ENCODE measurements at regions not wholly inside any gene's neighbourhood (a gene's known extent, or its start where the extent isn't known, plus 50 kb on each side); places are given as distances from the start of the nearest gene placed in this dataset.
A peak's percentile ranks its signal among the peaks of the same experiment; 100 is the strongest.

GRCh38 chr12:14156606-14157005 is 175.2 kb upstream of the GRIN2B start:
- DNase-seq: no peak

- no peak for DNase-seq
Observed at GRCh38 chr12:14157088-14157747, 175.8 kb upstream of the GRIN2B start.

GRCh38 chr12:14164266-14164665 is 182.9 kb upstream of the GRIN2B start:
- DNase-seq: no peak

GRCh38 chr12:14167005-14167628 is 185.7 kb upstream of the GRIN2B start:
- DNase-seq: peak; percentile 46

GRCh38 chr12:14169281-14169680 is 187.9 kb upstream of the GRIN2B start:
- no peak for DNase-seq

- DNase-seq: no peak
Observed at GRCh38 chr12:14171106-14171505, 189.7 kb upstream of the GRIN2B start.

GRCh38 chr12:14175206-14175605 is 190.3 kb upstream of the ATF7IP start:
- no peak for DNase-seq

- peak; percentile 29 for DNase-seq
Observed at GRCh38 chr12:14185427-14186192, 179.9 kb upstream of the ATF7IP start.

GRCh38 chr12:14186193-14186502 is 179.3 kb upstream of the ATF7IP start:
- no peak for DNase-seq

GRCh38 chr12:14187002-14187401 is 178.5 kb upstream of the ATF7IP start:
- DNase-seq: no peak

GRCh38 chr12:14187966-14188365 is 177.5 kb upstream of the ATF7IP start:
- DNase-seq: no peak

- no peak for DNase-seq
Observed at GRCh38 chr12:14188744-14189143, 176.7 kb upstream of the ATF7IP start.

GRCh38 chr12:14190694-14191093 is 174.8 kb upstream of the ATF7IP start:
- DNase-seq: no peak

- DNase-seq: no peak
Observed at GRCh38 chr12:14191612-14192011, 173.9 kb upstream of the ATF7IP start.

GRCh38 chr12:14193639-14194038 is 171.8 kb upstream of the ATF7IP start:
- DNase-seq: no peak

- no peak for DNase-seq
Observed at GRCh38 chr12:14194572-14194971, 170.9 kb upstream of the ATF7IP start.

- DNase-seq: no peak
Observed at GRCh38 chr12:14199455-14200198, 165.9 kb upstream of the ATF7IP start.

GRCh38 chr12:14200598-14200997 is 164.9 kb upstream of the ATF7IP start:
- no peak for DNase-seq

- no peak for DNase-seq
Observed at GRCh38 chr12:14201291-14201690, 164.2 kb upstream of the ATF7IP start.

GRCh38 chr12:14207905-14208551 is 157.5 kb upstream of the ATF7IP start:
- no peak for DNase-seq

- DNase-seq: no peak
Observed at GRCh38 chr12:14211947-14212387, 153.5 kb upstream of the ATF7IP start.

- no peak for DNase-seq
Observed at GRCh38 chr12:14213542-14213941, 151.9 kb upstream of the ATF7IP start.

- DNase-seq: no peak
Observed at GRCh38 chr12:14214495-14214894, 151.0 kb upstream of the ATF7IP start.

All from CD4-positive, alpha-beta T cell treated with Interleukin-17A for 4 hours (primary cell).